Right lobe of liver (tissue), 6 donors: ENCODE measurements at regions not wholly inside any gene's neighbourhood (a gene's known extent, or its start where the extent isn't known, plus 50 kb on each side); places are given as distances from the start of the nearest gene placed in this dataset.
"Not testable (repeated sequence)": the region's sequence is repeated elsewhere in the genome, so short reads cannot be mapped to it uniquely, and the experiment has no call there.

Experiments used
- ATAC-seq, 4 donors: fragments of 200-7000 bp; cut with Tn5 transposase; one replicate each; pipeline ENCODE4 v1.9.1; 2020; ENCODE audit warnings: mild to moderate bottlenecking in 4 of 4, moderate library complexity in 4 of 4
- DNase-seq, 3 donors: peaks; one replicate each; pipeline ENCODE4 v3.0.0-alpha.2; 2020
- H3K27ac ChIP-seq, 3 donors: fragments of 200-600 bp; one replicate each; pipeline ENCODE4 v1.8.0; 2022
- H3K27me3 ChIP-seq, 2 donors: fragments of 200-600 bp; one replicate each; pipeline ENCODE4 v1.8.0; 2022
- H3K36me3 ChIP-seq, 4 donors: fragments of 200-600 bp; sonication (generic) in 1 of 4; one replicate each; pipeline versions ENCODE4 v1.5.1 to v1.8.0; 2017 to 2022; ENCODE audit warnings: control low read depth in 1 of 4
- H3K4me1 ChIP-seq, 4 donors: fragments of 200-600 bp; sonication (generic) in 1 of 4; one replicate each; pipeline versions ENCODE4 v1.5.1 to v1.8.0; 2017 to 2022; ENCODE audit warnings: control low read depth in 1 of 4
- H3K4me3 ChIP-seq, 3 donors: fragments of 200-600 bp; one replicate each; pipeline ENCODE4 v1.8.0; 2022
- H3K9me3 ChIP-seq, 4 donors: fragments of 200-600 bp; sonication (generic) in 1 of 4; one replicate each; pipeline versions ENCODE4 v1.5.1 to v1.8.0; 2017 to 2022; ENCODE audit warnings: control low read depth in 1 of 4
- CTCF ChIP-seq, 4 donors: fragments of 200-600 bp in 3 of 4; fragments of 450-650 bp in 1 of 4; IDR thresholded peaks; one replicate each; pipeline versions ENCODE4 v1.5.1 to v1.8.0; 2016 to 2022; ENCODE audit warnings: antibody characterized with exemption in 4 of 4, mild to moderate bottlenecking in 2 of 4
- POLR2A ChIP-seq: fragments of 450-650 bp; IDR thresholded peaks from one replicate; pipeline ENCODE4 v1.6.1; 2017; ENCODE audit warnings: antibody characterized with exemption, mild to moderate bottlenecking
- WGBS: methylation state at CpG from one replicate; pipeline ENCODE4 v1.1.6; 2018; ENCODE audit warnings: low coverage, low lambda C conversion rate; ENCODE audit not compliant: insufficient coverage; ENCODE audit errors: missing lambda C conversion rate; 5-methylcytosine and 5-hydroxymethylcytosine counted together
- intact Hi-C, 2 donors: fragments of 100-400 bp; cut with DNase I; formaldehyde crosslinking; loops; one replicate each; pipeline versions ENCODE4 v1.11.2 to v1.14.1; 2022
- donor health status: DM: no; HTN: yes; CAD: no.
- donor health status: DM: no; HTN: no; CAD: no.
- donor health status: DM: no; HTN: no; CAD: no.
- donor health status: DM: no; HTN: yes; CAD: no.
- donor health status: DM: no; HTN: yes; CAD: no.

GRCh38 chr4:183374950-183375555 is 52.8 kb upstream of the CLDN24 start:
- intact Hi-C loops, result no loop called here
- DNase-seq (no peak), ATAC-seq (no peak)
- Histone ChIP-seq H3K27me3 (no peaks in the 10 kb centered on the region), H3K4me3 (no peak overlapping the region), H3K36me3 (no peaks in the 10 kb centered on the region), H3K9me3 (peaks cover 0 to 3% (median 0%) of the 10 kb centered on the region in 4 donors), H3K27ac (no peak overlapping the region), H3K4me1 (no peaks in the 10 kb centered on the region)
- WGBS, result 51% methylated on average over 4 of the region's 5 CpGs
- TF ChIP-seq CTCF (IDR thresholded peaks at IDR 0.05), result no peak
- TF ChIP-seq POLR2A, result no peak

GRCh38 chr4:183376381-183376780 is 54.2 kb upstream of the CLDN24 start:
- Histone ChIP-seq H3K4me3 (no peak overlapping the region), H3K36me3 (no peaks in the 10 kb centered on the region), H3K27ac (no peak overlapping the region), H3K27me3 (no peaks in the 10 kb centered on the region), H3K9me3 (peaks cover 0 to 3% (median 0%) of the 10 kb centered on the region in 4 donors), H3K4me1 (no peaks in the 10 kb centered on the region)
- DNase-seq (no peak), ATAC-seq (no peak)
- intact Hi-C loops, result no loop called here
- TF ChIP-seq POLR2A, result no peak
- WGBS, result 79% methylated on average over 20 of the region's 21 CpGs

DNA sequence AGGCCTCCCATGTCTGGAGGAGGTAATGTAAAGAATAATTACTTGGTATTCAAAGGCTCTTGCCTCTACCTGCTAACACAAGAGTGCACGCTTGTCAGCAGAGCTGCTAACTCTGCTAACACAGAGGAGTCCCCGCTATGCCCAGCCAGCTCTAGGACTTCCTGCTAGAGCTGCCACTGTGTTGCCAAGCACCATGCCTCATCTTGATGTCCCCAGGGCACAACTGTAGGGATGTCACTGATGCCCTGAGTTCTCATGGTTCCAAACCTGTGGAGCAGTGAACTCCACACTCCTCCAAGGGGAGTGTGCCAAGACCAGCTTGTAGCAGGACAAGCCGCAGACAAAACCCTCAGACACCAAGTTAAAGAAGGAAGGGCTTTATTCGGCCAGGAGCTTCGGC is 55.3 kb upstream of the CLDN24 start:
- WGBS, result 88% methylated on average over 4 of the region's 5 CpGs

GRCh38 chr4:183378347-183378746 is 56.1 kb upstream of the CLDN24 start:
- 56% methylated on average over 4 of the region's 7 CpGs for WGBS
- H3K9me3 ChIP-seq, H3K27me3 ChIP-seq, ATAC-seq, H3K27ac ChIP-seq, intact Hi-C loops, H3K36me3 ChIP-seq, DNase-seq, H3K4me3 ChIP-seq, H3K4me1 ChIP-seq: not testable (repeated sequence)

More for the DNA sequence above, 55.3 kb upstream of the CLDN24 start:
- no peak for DNase-seq
- no peaks in the 10 kb centered on the region for H3K4me1 ChIP-seq
- TF ChIP-seq POLR2A (no peak), CTCF (IDR thresholded peaks at IDR 0.05) (no peak)
- no peaks in the 10 kb centered on the region for H3K27me3 ChIP-seq
- no peaks in the 10 kb centered on the region for H3K36me3 ChIP-seq
- intact Hi-C loops, result no loop called here
- H3K9me3 ChIP-seq, result peaks cover 0 to 3% (median 0%) of the 10 kb centered on the region in 4 donors
- no peak overlapping the region for H3K4me3 ChIP-seq
- no peak overlapping the region for H3K27ac ChIP-seq
- ATAC-seq, result no peak

DNA sequence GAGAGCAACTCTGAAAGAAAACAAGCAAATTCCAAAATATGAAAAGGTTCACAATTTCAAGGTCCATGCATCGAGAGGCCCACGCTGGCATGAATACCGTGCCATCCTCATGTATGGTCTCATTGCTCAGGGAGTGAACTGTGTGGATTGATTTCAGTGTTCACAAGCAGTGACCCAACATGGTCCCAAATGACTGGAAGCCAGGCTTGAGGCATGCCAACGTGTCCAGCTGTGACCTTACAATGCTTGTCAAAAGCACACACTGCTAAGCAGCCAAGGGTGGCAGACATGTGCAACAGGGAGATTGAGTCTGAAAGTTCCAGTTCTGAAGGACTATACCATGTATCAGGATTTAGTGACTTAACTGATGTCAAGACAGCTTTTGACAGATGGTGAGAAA is 58.7 kb upstream of the CLDN24 start:
- DNase-seq, result no peak

More for the DNA sequence above, 58.7 kb upstream of the CLDN24 start:
- ATAC-seq, result no peak
- Histone ChIP-seq H3K27ac (no peak overlapping the region), H3K36me3 (no peaks in the 10 kb centered on the region), H3K9me3 (no peaks in the 10 kb centered on the region), H3K4me3 (no peak overlapping the region), H3K27me3 (no peaks in the 10 kb centered on the region), H3K4me1 (no peaks in the 10 kb centered on the region)
- WGBS, result 64% methylated on average over 4 of the region's 4 CpGs
- no peak for TF ChIP-seq POLR2A
- TF ChIP-seq CTCF (IDR thresholded peaks at IDR 0.05), result no peak
- intact Hi-C loops, result no loop called here
